ENCODE measurements at regions not wholly inside any gene's neighbourhood (a gene's known extent, or its start where the extent isn't known, plus 50 kb on each side); places are given as distances from the start of the nearest gene placed in this dataset.
"Not testable (repeated sequence)": the region's sequence is repeated elsewhere in the genome, so short reads cannot be mapped to it uniquely, and the experiment has no call there.

DNA sequence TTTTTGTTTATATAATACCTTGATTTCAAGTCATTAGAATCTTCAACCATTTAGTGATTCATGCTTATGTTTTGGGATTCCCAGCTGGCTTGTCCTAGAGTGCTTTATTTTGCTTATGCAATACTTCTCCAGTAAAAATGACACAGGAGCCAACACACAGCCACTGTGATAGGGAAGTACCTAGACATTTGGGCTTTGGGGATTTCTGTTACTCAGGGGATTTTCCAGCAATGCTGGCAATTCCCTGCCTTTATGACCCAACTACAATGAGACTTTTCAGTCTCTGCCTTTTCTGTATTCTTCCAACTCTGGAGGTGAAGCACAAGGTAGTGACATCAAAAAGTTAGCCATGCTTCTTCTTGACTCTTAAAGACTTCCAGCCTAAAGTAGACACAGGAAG lies 119.0 kb downstream of the DDX11 start:
- TF ChIP-seq POLR2A, CTCF (IDR thresholded peaks at IDR 0.05): not testable (repeated sequence)
